ENCODE measurements at regions not wholly inside any gene's neighbourhood (a gene's known extent, or its start where the extent isn't known, plus 50 kb on each side); places are given as distances from the start of the nearest gene placed in this dataset.

DNA sequence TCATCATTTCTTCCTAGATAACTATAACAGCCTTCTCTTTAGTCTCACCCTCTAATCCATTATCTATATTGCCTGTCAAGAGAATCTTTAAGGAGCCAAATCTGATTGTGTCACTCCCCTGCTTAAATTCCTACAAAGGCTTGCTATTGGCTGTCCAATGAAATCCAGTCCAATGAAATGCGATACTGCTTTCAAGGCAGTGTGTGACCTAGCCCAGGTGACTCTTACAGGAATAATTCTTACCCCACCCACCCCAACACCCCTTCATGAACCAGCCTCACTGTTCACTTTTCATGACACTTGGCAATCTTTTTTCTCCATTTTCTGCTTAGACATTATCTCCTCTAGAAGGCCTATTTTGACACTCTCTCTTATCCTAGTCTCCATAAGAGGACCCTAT, 163.3 kb upstream of the MARCKS start:
- H3K4me2 ChIP-seq (ENCODE audit: low read length), result peak overlapping the region; percentile 38
- H3K9ac ChIP-seq (ENCODE audit: low read length), result no peak overlapping the region
- no peaks in the 10 kb centered on the region for H3K36me3 ChIP-seq (ENCODE audit: control insufficient read depth in 1 of 2, insufficient read depth in 2 of 2, low read length in 2 of 2)
- ChIA-PET RAD21 (ENCODE audit: low non-redundant PET in 1 of 2, low total read pairs in 2 of 2, uncharacterized antibody in 2 of 2, unreplicated experiment in 2 of 2) (no interaction called here), POLR2A (no interaction called here), CTCF (interaction anchor here (0.6 kb wide), 1 partner anchor 385 kb away, joined by 3 read pairs; no protein-coding TSS in a partner anchor)
- no peak for DNase-seq (ENCODE audit: low read depth, low spot score)
- no peaks in the 10 kb centered on the region for H3K9me3 ChIP-seq (ENCODE audit: control insufficient read depth in 1 of 2, insufficient read depth in 1 of 2, low read depth in 1 of 2, low read length in 2 of 2)
- peak overlapping the region; percentile 28 for H2AFZ ChIP-seq (ENCODE audit: low read depth, low read length, poor library complexity, severe bottlenecking)
- peaks cover 10 to 52% of the 10 kb centered on the region in 2 experiments; a peak in 3 of 4 replicates for H3K4me1 ChIP-seq (ENCODE audit: control insufficient read depth in 1 of 2, insufficient read depth in 2 of 2, low read length in 2 of 2)
- no peaks in the 10 kb centered on the region for H3K79me2 ChIP-seq (ENCODE audit: insufficient read depth, low read length)
- no peak overlapping the region for H3K4me3 ChIP-seq (replicated peaks in 1 of 2; ENCODE audit: low read depth in 1 of 2, low read length in 2 of 2)
- no peaks in the 10 kb centered on the region for H3K9me2 ChIP-seq (ENCODE audit: insufficient read depth)
- TF ChIP-seq EZH2 (IDR thresholded peaks at IDR 0.05) (no peak), EGR1 (IDR thresholded peaks at IDR 0.05; ENCODE audit: low read depth) (no peak)
- BruUV-seq (replicated peaks), result no TSS peak
- ATAC-seq, result peak; percentile 65
- no peaks in the 10 kb centered on the region for H4K20me1 ChIP-seq (ENCODE audit: insufficient read depth)
- intact Hi-C loops (cut with micrococcal nuclease), result no loop called here
- no peak overlapping the region for H3K27ac ChIP-seq (ENCODE audit: low read depth, low read length)
- H3K27me3 ChIP-seq (ENCODE audit: insufficient read depth, low read length), result no peaks in the 10 kb centered on the region

DNA sequence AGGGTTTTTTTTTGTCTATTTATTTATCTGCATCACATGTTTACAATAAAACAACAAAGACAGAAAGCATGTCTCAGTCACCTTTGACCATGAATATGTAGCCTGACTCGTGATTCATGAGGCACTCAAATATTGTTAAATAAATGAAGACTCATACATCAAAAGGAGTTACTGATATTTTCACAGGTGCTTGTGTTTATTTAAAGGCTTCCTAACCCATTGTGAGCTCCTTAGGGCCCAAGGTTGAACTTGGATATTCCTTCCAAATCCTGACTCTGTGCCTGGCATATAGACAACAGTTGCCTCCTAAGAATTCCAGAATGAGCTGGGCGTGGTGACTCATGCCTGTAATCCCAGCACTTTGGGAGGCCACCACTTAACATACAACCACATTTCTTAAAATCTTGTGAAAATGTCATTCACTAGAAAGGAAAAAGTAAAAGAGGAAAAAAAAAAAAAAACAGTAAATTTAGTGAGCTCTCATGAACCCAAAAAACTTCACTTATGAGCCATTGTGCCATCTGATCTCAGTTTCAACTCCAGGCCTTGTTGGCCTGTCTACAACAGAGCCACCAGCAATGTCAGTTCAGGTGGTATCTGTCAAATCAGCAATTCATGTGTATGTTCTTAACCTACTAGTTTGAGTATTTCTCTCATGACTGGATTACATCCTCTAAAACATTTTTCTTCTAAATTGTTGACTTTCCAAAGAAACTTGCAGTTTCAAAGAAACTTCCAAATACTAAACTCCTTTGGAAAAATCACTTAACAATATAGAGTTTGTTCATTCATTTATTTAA, 162.7 kb upstream of the MARCKS start:
- H3K27me3 ChIP-seq (ENCODE audit: insufficient read depth, low read length), result no peaks in the 10 kb centered on the region
- TF ChIP-seq EZH2phosphoT487 (IDR thresholded peaks at IDR 0.05; ENCODE audit: borderline replicate concordance) (no peak), JUND (IDR thresholded peaks at IDR 0.05) (0 out of 2 replicates have a peak, but pooled peaks have one; percentile 30), POLR2AphosphoS5 (IDR thresholded peaks at IDR 0.05; ENCODE audit: low read depth, low read length) (no peak), FOSL1 (IDR thresholded peaks at IDR 0.05; ENCODE audit: low read depth) (peak; percentile 45; the same call in 1 of the 2 replicates), POLR2A (IDR thresholded peaks at IDR 0.05; ENCODE audit: borderline replicate concordance, extremely low read depth, insufficient read depth, insufficient read length) (no peak), SP1 (IDR thresholded peaks at IDR 0.05; ENCODE audit: low read depth) (peak; percentile 8)
- TF ChIP-seq, protein P1, sequence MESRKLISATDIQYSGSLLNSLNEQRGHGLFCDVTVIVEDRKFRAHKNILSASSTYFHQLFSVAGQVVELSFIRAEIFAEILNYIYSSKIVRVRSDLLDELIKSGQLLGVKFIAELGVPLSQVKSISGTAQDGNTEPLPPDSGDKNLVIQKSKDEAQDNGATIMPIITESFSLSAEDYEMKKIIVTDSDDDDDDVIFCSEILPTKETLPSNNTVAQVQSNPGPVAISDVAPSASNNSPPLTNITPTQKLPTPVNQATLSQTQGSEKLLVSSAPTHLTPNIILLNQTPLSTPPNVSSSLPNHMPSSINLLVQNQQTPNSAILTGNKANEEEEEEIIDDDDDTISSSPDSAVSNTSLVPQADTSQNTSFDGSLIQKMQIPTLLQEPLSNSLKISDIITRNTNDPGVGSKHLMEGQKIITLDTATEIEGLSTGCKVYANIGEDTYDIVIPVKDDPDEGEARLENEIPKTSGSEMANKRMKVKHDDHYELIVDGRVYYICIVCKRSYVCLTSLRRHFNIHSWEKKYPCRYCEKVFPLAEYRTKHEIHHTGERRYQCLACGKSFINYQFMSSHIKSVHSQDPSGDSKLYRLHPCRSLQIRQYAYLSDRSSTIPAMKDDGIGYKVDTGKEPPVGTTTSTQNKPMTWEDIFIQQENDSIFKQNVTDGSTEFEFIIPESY (IDR thresholded peaks at IDR 0.05; ENCODE audit: extremely low read depth, insufficient replicate concordance, low read length), result no peak
- TF ChIP-seq, protein P2, sequence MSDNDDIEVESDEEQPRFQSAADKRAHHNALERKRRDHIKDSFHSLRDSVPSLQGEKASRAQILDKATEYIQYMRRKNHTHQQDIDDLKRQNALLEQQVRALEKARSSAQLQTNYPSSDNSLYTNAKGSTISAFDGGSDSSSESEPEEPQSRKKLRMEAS (IDR thresholded peaks at IDR 0.05), result peak; percentile 18; the same call in 1 of the 2 replicates
- DNase-seq (ENCODE audit: low read depth, low spot score) (no peak), ATAC-seq (peak; percentile 52)
- no peak overlapping the region for H3K27ac ChIP-seq (ENCODE audit: low read depth, low read length)
- peak overlapping the region; percentile 38 for H3K4me2 ChIP-seq (ENCODE audit: low read length)
- BruUV-seq (replicated peaks), result no TSS peak
- POLR2A ChIA-PET, result no interaction called here
- no peak overlapping the region for H3K9ac ChIP-seq (ENCODE audit: low read length)
- CTCF ChIA-PET, result no interaction called here
- no peaks in the 10 kb centered on the region for H3K79me2 ChIP-seq (ENCODE audit: insufficient read depth, low read length)
- H3K9me2 ChIP-seq (ENCODE audit: insufficient read depth), result no peaks in the 10 kb centered on the region
- RAD21 ChIA-PET (ENCODE audit: low non-redundant PET in 1 of 2, low total read pairs in 2 of 2, uncharacterized antibody in 2 of 2, unreplicated experiment in 2 of 2), result no interaction called here
- peaks cover 8 to 47% of the 10 kb centered on the region in 2 experiments; a peak in 3 of 4 replicates for H3K4me1 ChIP-seq (ENCODE audit: control insufficient read depth in 1 of 2, insufficient read depth in 2 of 2, low read length in 2 of 2)
- H3K9me3 ChIP-seq (ENCODE audit: control insufficient read depth in 1 of 2, insufficient read depth in 1 of 2, low read depth in 1 of 2, low read length in 2 of 2), result no peaks in the 10 kb centered on the region
- H2AFZ ChIP-seq (ENCODE audit: low read depth, low read length, poor library complexity, severe bottlenecking), result peak overlapping the region; percentile 28
- H4K20me1 ChIP-seq (ENCODE audit: insufficient read depth), result no peaks in the 10 kb centered on the region
- no peak overlapping the region for H3K4me3 ChIP-seq (replicated peaks in 1 of 2; ENCODE audit: low read depth in 1 of 2, low read length in 2 of 2)
- intact Hi-C loops (cut with micrococcal nuclease), result no loop called here
- H3K36me3 ChIP-seq (ENCODE audit: control insufficient read depth in 1 of 2, insufficient read depth in 2 of 2, low read length in 2 of 2), result no peaks in the 10 kb centered on the region
